ENCODE measurements at regions not wholly inside any gene's neighbourhood (a gene's known extent, or its start where the extent isn't known, plus 50 kb on each side); places are given as distances from the start of the nearest gene placed in this dataset.

- Mint-ChIP-seq H3K9me3 (ENCODE audit: insufficient read depth) (no peaks in the 10 kb centered on the region), H3K4me1 (no peaks in the 10 kb centered on the region), H3K27me3 (no peaks in the 10 kb centered on the region), H3K4me3 (no peak overlapping the region), H3K27ac (no peak overlapping the region)
- TF ChIP-seq EZH2 (IDR thresholded peaks at IDR 0.05; ENCODE audit: borderline replicate concordance, insufficient read depth, low read depth, low read length, poor library complexity, severe bottlenecking) (no peak), CTCF (IDR thresholded peaks at IDR 0.05) (no peak)
- POLR2A ChIA-PET = no interaction called here
- DNase-seq (no peak), ATAC-seq (ENCODE audit: low read depth) (no peak)
- no peak overlapping the region for H3K9ac ChIP-seq (ENCODE audit: low read length)
- peaks cover 0 to 6% (median 0%) of the 10 kb centered on the region in 3 donors for H3K9me3 ChIP-seq (ENCODE audit: control extremely low read depth in 1 of 3, control insufficient read depth in 2 of 3, insufficient read depth in 1 of 3, low read length in 2 of 3)
- H3K4me3 ChIP-seq (ENCODE audit: control extremely low read depth in 1 of 5, extremely low read depth in 1 of 5, insufficient read depth in 1 of 5, low read depth in 2 of 5, low read length in 4 of 5) = no peak overlapping the region
- no peak overlapping the region for H2AFZ ChIP-seq (ENCODE audit: insufficient read depth, low read depth, low read length, poor library complexity, severe bottlenecking)
- H3K27me3 ChIP-seq (replicated peaks in 1 of 4; ENCODE audit: control extremely low read depth in 1 of 4, control insufficient read depth in 3 of 4, insufficient read depth in 4 of 4, low read length in 3 of 4) = no peaks in the 10 kb centered on the region
- H3K4me2 ChIP-seq (replicated peaks; ENCODE audit: low read depth, low read length, poor library complexity, severe bottlenecking) = no peak overlapping the region
- H3K79me2 ChIP-seq (ENCODE audit: control insufficient read depth, insufficient read depth, low read length) = no peaks in the 10 kb centered on the region
- H3K36me3 ChIP-seq (replicated peaks in 1 of 2; ENCODE audit: control extremely low read depth in 1 of 2, control insufficient read depth in 1 of 2, extremely low read depth in 1 of 2, insufficient read depth in 2 of 2, low read length in 1 of 2) = no peaks in the 10 kb centered on the region
- H4K20me1 ChIP-seq (ENCODE audit: control insufficient read depth, insufficient read depth, low read length, poor library complexity, severe bottlenecking) = no peaks in the 10 kb centered on the region
- WGBS (ENCODE audit: insufficient coverage) = 57% methylated on average over 1 of the region's 1 CpG
- no peak overlapping the region for H3K27ac ChIP-seq (ENCODE audit: low read length in 2 of 2)
- CTCF ChIA-PET = no interaction called here
- no peaks in the 10 kb centered on the region for H3K4me1 ChIP-seq (ENCODE audit: control insufficient read depth in 2 of 2, insufficient read depth in 2 of 2, low read length in 2 of 2)
- intact Hi-C loops (cut with micrococcal nuclease) = no loop called here
These were observed 112.9 kb upstream of the RPS6KA2 start for GRCh38 chr6:166739976-166740318.

GRCh38 chr6:166739117-166739975 lies 112.3 kb upstream of the RPS6KA2 start:
- 97% methylated on average over 17 of the region's 18 CpGs for WGBS (ENCODE audit: insufficient coverage)
- Histone ChIP-seq H3K4me2 (replicated peaks; ENCODE audit: low read depth, low read length, poor library complexity, severe bottlenecking) (no peak overlapping the region), H3K79me2 (ENCODE audit: control insufficient read depth, insufficient read depth, low read length) (no peaks in the 10 kb centered on the region), H2AFZ (ENCODE audit: insufficient read depth, low read depth, low read length, poor library complexity, severe bottlenecking) (no peak overlapping the region), H3K4me3 (ENCODE audit: control extremely low read depth in 1 of 5, extremely low read depth in 1 of 5, insufficient read depth in 1 of 5, low read depth in 2 of 5, low read length in 4 of 5) (no peak overlapping the region), H3K4me1 (ENCODE audit: control insufficient read depth in 2 of 2, insufficient read depth in 2 of 2, low read length in 2 of 2) (no peaks in the 10 kb centered on the region), H4K20me1 (ENCODE audit: control insufficient read depth, insufficient read depth, low read length, poor library complexity, severe bottlenecking) (no peaks in the 10 kb centered on the region), H3K36me3 (replicated peaks in 1 of 2; ENCODE audit: control extremely low read depth in 1 of 2, control insufficient read depth in 1 of 2, extremely low read depth in 1 of 2, insufficient read depth in 2 of 2, low read length in 1 of 2) (no peaks in the 10 kb centered on the region), H3K9ac (ENCODE audit: low read length) (no peak overlapping the region), H3K27me3 (replicated peaks in 1 of 4; ENCODE audit: control extremely low read depth in 1 of 4, control insufficient read depth in 3 of 4, insufficient read depth in 4 of 4, low read length in 3 of 4) (no peaks in the 10 kb centered on the region), H3K9me3 (ENCODE audit: control extremely low read depth in 1 of 3, control insufficient read depth in 2 of 3, insufficient read depth in 1 of 3, low read length in 2 of 3) (peaks cover 0 to under 1% (median 0%) of the 10 kb centered on the region in 3 donors), H3K27ac (ENCODE audit: low read length in 2 of 2) (no peak overlapping the region)
- Mint-ChIP-seq H3K9me3 (ENCODE audit: insufficient read depth) (no peaks in the 10 kb centered on the region), H3K27me3 (no peaks in the 10 kb centered on the region), H3K27ac (no peak overlapping the region), H3K4me3 (no peak overlapping the region), H3K4me1 (no peaks in the 10 kb centered on the region)
- DNase-seq (no peak), ATAC-seq (ENCODE audit: low read depth) (no peak)
- ChIA-PET CTCF (interaction anchor here (1.4 kb wide), 1 partner anchor 36 kb away, joined by 4 read pairs; no protein-coding TSS in a partner anchor), POLR2A (no interaction called here)
- intact Hi-C loops (cut with micrococcal nuclease) = no loop called here
- TF ChIP-seq CTCF (IDR thresholded peaks at IDR 0.05) = no peak
- TF ChIP-seq EZH2 (IDR thresholded peaks at IDR 0.05; ENCODE audit: borderline replicate concordance, insufficient read depth, low read depth, low read length, poor library complexity, severe bottlenecking) = no peak

Measured in B cell (primary cell).